GM12878 (cell line): ENCODE measurements at regions not wholly inside any gene's neighbourhood (a gene's known extent, or its start where the extent isn't known, plus 50 kb on each side); places are given as distances from the start of the nearest gene placed in this dataset.

ENCODE experiments used
- ATAC-seq: fragments of 200-7000 bp; cut with Tn5 transposase; 3 replicates; pipeline ENCODE4 v1.9.1; 2020; ENCODE audit warnings: mild to moderate bottlenecking, moderate library complexity
- BruUV-seq: library from RNA; stranded (reverse); fragments of 400-500 nt; replicated peaks from 2 replicates; lab custom pipeline; 2021; lab: Mats Ljungman, UMichigan
- CTCF ChIA-PET: fragments of 300-600 bp; sonication (Branson Sonifier 250); formaldehyde crosslinking; extraction: SDS; loops from one replicate; lab custom pipeline; 2021; ENCODE audit warnings: inconsistent platforms; lab: Yijun Ruan, JAX
- POLR2A ChIA-PET: fragments of 350-600 bp; formaldehyde crosslinking; extraction: SDS; loops from one replicate; lab custom pipeline; 2021; ENCODE audit warnings: inconsistent platforms; lab: Charles Lee
- RAD21 ChIA-PET: fragments of 300-600 bp; sonication (Branson Sonifier 250); formaldehyde crosslinking; loops from one replicate; lab custom pipeline; 2023; ENCODE audit warnings: antibody characterized with exemption; ENCODE audit not compliant: unreplicated experiment; lab: Charles Lee
- SMC1A ChIA-PET: fragments of 300-600 bp; sonication (Branson Sonifier 250); formaldehyde crosslinking; loops from one replicate; lab custom pipeline; 2023; ENCODE audit not compliant: unreplicated experiment, uncharacterized antibody; lab: Charles Lee
- DNase-seq: peaks from one replicate; pipeline ENCODE4 v3.0.0-alpha.2; 2011; ENCODE audit warnings: low read depth, low spot score
- FAIRE-seq: peaks from 3 replicates; lab custom pipeline; 2011; peaks lifted over from hg19 to GRCh38; lab: Jason Lieb, UNC
- H2AFZ ChIP-seq: 2 replicates; pipeline ENCODE4 v1.6.0; 2011; ENCODE audit warnings: low read depth, low read length, control low read depth; ENCODE audit not compliant: control insufficient read depth
- H3K27ac ChIP-seq: 2 replicates; pipeline ENCODE4 v1.5.1; 2011; ENCODE audit warnings: control low read depth; ENCODE audit not compliant: control insufficient read depth, insufficient read depth
- H3K27me3 ChIP-seq, 2 experiments: replicated peaks in 1 of 2; 2 replicates each; pipeline versions ENCODE4 v1.6.0 to v1.6.1; 2011; ENCODE audit warnings: low read length in 1 of 2; ENCODE audit not compliant: control insufficient read depth in 2 of 2, insufficient read depth in 2 of 2
- H3K36me3 ChIP-seq, 2 experiments: 2 replicates each; pipeline ENCODE4 v1.5.1; 2011; ENCODE audit warnings: low read length in 1 of 2; ENCODE audit not compliant: control insufficient read depth in 2 of 2, insufficient read depth in 2 of 2
- H3K4me1 ChIP-seq: 2 replicates; pipeline ENCODE4 v1.6.1; 2011; ENCODE audit warnings: mild to moderate bottlenecking, low read length, moderate library complexity, mixed read lengths; ENCODE audit not compliant: control insufficient read depth, insufficient read depth
- H3K4me2 ChIP-seq: 2 replicates; pipeline ENCODE4 v1.6.0; 2011; ENCODE audit warnings: control low read depth; ENCODE audit not compliant: control insufficient read depth, insufficient read depth
- H3K4me3 ChIP-seq: fragments of 200-600 bp; sonication (generic); 2 replicates; pipeline ENCODE4 v1.5.1; 2016
- H3K79me2 ChIP-seq: 2 replicates; pipeline ENCODE4 v1.6.0; 2011; ENCODE audit warnings: low read length; ENCODE audit not compliant: control insufficient read depth, insufficient read depth
- H3K9ac ChIP-seq: 2 replicates; pipeline ENCODE4 v1.8.0; 2011; ENCODE audit warnings: low read length, control low read depth, mixed read lengths; ENCODE audit not compliant: control insufficient read depth, insufficient read depth
- H3K9me3 ChIP-seq: replicated peaks from 3 replicates; pipeline ENCODE4 v1.5.1; 2011; ENCODE audit warnings: mild to moderate bottlenecking, low read length; ENCODE audit not compliant: control insufficient read depth, insufficient read depth
- H4K20me1 ChIP-seq: 2 replicates; pipeline ENCODE4 v1.6.0; 2011; ENCODE audit not compliant: control insufficient read depth, insufficient read depth
- BACH1 ChIP-seq: fragments of 450-650 bp; IDR thresholded peaks from 2 replicates; pipeline ENCODE4 v1.6.1; 2017; ENCODE audit warnings: mild to moderate bottlenecking, borderline replicate concordance
- EED ChIP-seq: sonication (generic); IDR thresholded peaks from 2 replicates; pipeline ENCODE4 v1.6.1; 2016; ENCODE audit warnings: antibody characterized with exemption, low read depth
- ETV6 ChIP-seq, 2 experiments: fragments of 450-650 bp in 1 of 2; IDR thresholded peaks in 1 of 2; conservative IDR thresholded peaks in 1 of 2; 2 replicates each; pipeline ENCODE4 v1.6.1; 2014; ENCODE audit warnings: antibody characterized with exemption in 1 of 2, borderline replicate concordance in 1 of 2, low read depth in 1 of 2, mild to moderate bottlenecking in 1 of 2, moderate library complexity in 1 of 2
- GABPA ChIP-seq: IDR thresholded peaks from 2 replicates; pipeline ENCODE4 v1.6.1; 2014; ENCODE audit warnings: antibody characterized with exemption, low read depth, mild to moderate bottlenecking, inconsistent platforms
- HDAC2 ChIP-seq: fragments of 200-600 bp; sonication (generic); IDR thresholded peaks from 2 replicates; pipeline ENCODE4 v1.6.1; 2017
- IKZF2 ChIP-seq, 2 experiments: fragments of 450-650 bp; IDR thresholded peaks; 2 replicates each; pipeline ENCODE4 v1.6.1; 2017; ENCODE audit warnings: mild to moderate bottlenecking in 2 of 2, moderate library complexity in 2 of 2
- LARP7 ChIP-seq: fragments of 450-650 bp; IDR thresholded peaks from 2 replicates; pipeline ENCODE4 v1.6.1; 2017; ENCODE audit warnings: mild to moderate bottlenecking
- NFYA ChIP-seq: IDR thresholded peaks from 2 replicates; pipeline ENCODE4 v1.6.1; 2011; ENCODE audit warnings: low read depth, mild to moderate bottlenecking, low read length, improper control_type of control experiment, borderline replicate concordance
- WRNIP1 ChIP-seq: IDR thresholded peaks from 2 replicates; pipeline ENCODE4 v1.6.1; 2011; ENCODE audit warnings: low read depth, low read length, improper control_type of control experiment, borderline replicate concordance
- ZNF24 ChIP-seq: fragments of 450-650 bp; IDR thresholded peaks from 2 replicates; pipeline ENCODE4 v1.6.1; 2017; ENCODE audit warnings: antibody characterized with exemption, mild to moderate bottlenecking
- WGBS: methylation state at CpG from one replicate; pipeline ENCODE4 v1.1.6; 2016; ENCODE audit warnings: low lambda C conversion rate; ENCODE audit not compliant: insufficient replicate concordance, insufficient coverage; ENCODE audit errors: missing lambda C conversion rate; 5-methylcytosine and 5-hydroxymethylcytosine counted together
- in situ Hi-C: fragments of 300-500 bp; cut with MboI; formaldehyde crosslinking; loops from 9 replicates; pipeline ENCODE4 v1.14.3; 2018; ENCODE audit warnings: mixed read lengths
- intact Hi-C: fragments of 100-400 bp; cut with micrococcal nuclease; formaldehyde crosslinking; loops from one replicate; pipeline ENCODE4 v1.14.2; 2022; ENCODE audit not compliant: unreplicated experiment
- TF ChIP-seq, protein P1 (sequence below): IDR thresholded peaks from 2 replicates; pipeline ENCODE4 v1.6.1; 2012; ENCODE audit warnings: mild to moderate bottlenecking, low read depth, low read length

- no peak for TF ChIP-seq HDAC2
- no peak for TF ChIP-seq EED
These were observed 61.6 kb upstream of the TGFBR2 start (continued) for GRCh38 chr3:30544812-30545211.

- TF ChIP-seq IKZF2 (IDR thresholded peaks at IDR 0.05) = no peak
- TF ChIP-seq, all 136 proteins: peak for 0
- WGBS = 0% methylated on average over 1 of the region's 1 CpG
- Histone ChIP-seq H3K36me3 (no peaks in the 10 kb centered on the region), H3K9me3 (no peaks in the 10 kb centered on the region; the same call in 2 of the 3 replicates), H3K27ac (no peak overlapping the region), H3K4me3 (no peak overlapping the region), H3K4me2 (no peak overlapping the region), H3K79me2 (no peaks in the 10 kb centered on the region), H3K27me3 (no peaks in the 10 kb centered on the region; a peak in 1 of 4 replicates), H4K20me1 (no peaks in the 10 kb centered on the region), H3K4me1 (no peaks in the 10 kb centered on the region), H2AFZ (no peak overlapping the region), H3K9ac (no peak overlapping the region)
- ChIA-PET CTCF (no interaction called here), RAD21 (no interaction called here), POLR2A (interaction anchor here (0.6 to 0.7 kb wide), 2 partner anchors 42 to 270 kb away, joined by 3 to 4 read pairs; no protein-coding TSS in a partner anchor), SMC1A (interaction anchor here (0.6 kb wide), 1 partner anchor 102 kb away, joined by 3 read pairs; no protein-coding TSS in a partner anchor)
- FAIRE-seq (no peak), ATAC-seq (no peak), DNase-seq (no peak)
- intact Hi-C loops (no loop called here), in situ Hi-C loops (no loop called here)
- BruUV-seq = no TSS peak
These were observed 59.5 kb upstream of the TGFBR2 start for GRCh38 chr3:30546934-30547333.

GRCh38 chr3:30547716-30548115 lies 58.7 kb upstream of the TGFBR2 start:
- no peaks in the 10 kb centered on the region for H4K20me1 ChIP-seq
- DNase-seq = no peak
- WGBS = 71% methylated on average over 5 of the region's 5 CpGs
- H3K4me2 ChIP-seq = no peak overlapping the region
- ChIA-PET POLR2A (interaction anchor here (0.6 kb wide), 1 partner anchor 270 kb away, joined by 4 read pairs; no protein-coding TSS in a partner anchor), RAD21 (no interaction called here), CTCF (no interaction called here), SMC1A (no interaction called here)
- H3K9ac ChIP-seq = no peak overlapping the region
- H3K4me3 ChIP-seq = no peak overlapping the region
- H2AFZ ChIP-seq = no peak overlapping the region
- H3K27ac ChIP-seq = no peak overlapping the region
- no peaks in the 10 kb centered on the region; the same call in 2 of the 3 replicates for H3K9me3 ChIP-seq
- intact Hi-C loops = no loop called here
- H3K36me3 ChIP-seq = no peaks in the 10 kb centered on the region
- no peaks in the 10 kb centered on the region for H3K79me2 ChIP-seq
- no TSS peak for BruUV-seq
- FAIRE-seq = no peak
- no peak for ATAC-seq
- H3K27me3 ChIP-seq = no peaks in the 10 kb centered on the region; a peak in 1 of 4 replicates
- in situ Hi-C loops = no loop called here
- H3K4me1 ChIP-seq = no peaks in the 10 kb centered on the region
- no peak for TF ChIP-seq WRNIP1
- TF ChIP-seq ZNF24 = no peak
- no peak for TF ChIP-seq NFYA
- TF ChIP-seq BACH1 = no peak
- no peak for TF ChIP-seq GABPA
- TF ChIP-seq LARP7 = no peak
- TF ChIP-seq ETV6 (conservative IDR thresholded peaks at IDR 0.05 in 1 of 2, IDR thresholded peaks at IDR 0.05 in 1 of 2; ENCODE audit: borderline replicate concordance in 1 of 2, low read depth in 1 of 2) = no peak
- TF ChIP-seq, protein P1, sequence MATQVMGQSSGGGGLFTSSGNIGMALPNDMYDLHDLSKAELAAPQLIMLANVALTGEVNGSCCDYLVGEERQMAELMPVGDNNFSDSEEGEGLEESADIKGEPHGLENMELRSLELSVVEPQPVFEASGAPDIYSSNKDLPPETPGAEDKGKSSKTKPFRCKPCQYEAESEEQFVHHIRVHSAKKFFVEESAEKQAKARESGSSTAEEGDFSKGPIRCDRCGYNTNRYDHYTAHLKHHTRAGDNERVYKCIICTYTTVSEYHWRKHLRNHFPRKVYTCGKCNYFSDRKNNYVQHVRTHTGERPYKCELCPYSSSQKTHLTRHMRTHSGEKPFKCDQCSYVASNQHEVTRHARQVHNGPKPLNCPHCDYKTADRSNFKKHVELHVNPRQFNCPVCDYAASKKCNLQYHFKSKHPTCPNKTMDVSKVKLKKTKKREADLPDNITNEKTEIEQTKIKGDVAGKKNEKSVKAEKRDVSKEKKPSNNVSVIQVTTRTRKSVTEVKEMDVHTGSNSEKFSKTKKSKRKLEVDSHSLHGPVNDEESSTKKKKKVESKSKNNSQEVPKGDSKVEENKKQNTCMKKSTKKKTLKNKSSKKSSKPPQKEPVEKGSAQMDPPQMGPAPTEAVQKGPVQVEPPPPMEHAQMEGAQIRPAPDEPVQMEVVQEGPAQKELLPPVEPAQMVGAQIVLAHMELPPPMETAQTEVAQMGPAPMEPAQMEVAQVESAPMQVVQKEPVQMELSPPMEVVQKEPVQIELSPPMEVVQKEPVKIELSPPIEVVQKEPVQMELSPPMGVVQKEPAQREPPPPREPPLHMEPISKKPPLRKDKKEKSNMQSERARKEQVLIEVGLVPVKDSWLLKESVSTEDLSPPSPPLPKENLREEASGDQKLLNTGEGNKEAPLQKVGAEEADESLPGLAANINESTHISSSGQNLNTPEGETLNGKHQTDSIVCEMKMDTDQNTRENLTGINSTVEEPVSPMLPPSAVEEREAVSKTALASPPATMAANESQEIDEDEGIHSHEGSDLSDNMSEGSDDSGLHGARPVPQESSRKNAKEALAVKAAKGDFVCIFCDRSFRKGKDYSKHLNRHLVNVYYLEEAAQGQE = no peak
